IPS-20b (cell line): ENCODE measurements at regions not wholly inside any gene's neighbourhood (a gene's known extent, or its start where the extent isn't known, plus 50 kb on each side); places are given as distances from the start of the nearest gene placed in this dataset.
"Not testable (repeated sequence)": the region's sequence is repeated elsewhere in the genome, so short reads cannot be mapped to it uniquely, and the experiment has no call there.

ENCODE experiments used
- H3K27ac ChIP-seq: one replicate; pipeline ENCODE4 v1.5.1; 2013; ENCODE audit warnings: low read length
- H3K27me3 ChIP-seq: 2 replicates; pipeline ENCODE4 v1.6.1; 2013; ENCODE audit warnings: mild to moderate bottlenecking, low read length, inconsistent platforms; ENCODE audit not compliant: insufficient read depth
- H3K36me3 ChIP-seq: 2 replicates; pipeline ENCODE4 v1.6.1; 2013; ENCODE audit warnings: low read depth, mild to moderate bottlenecking, inconsistent platforms, low read length, moderate library complexity; ENCODE audit not compliant: insufficient read depth
- H3K4me1 ChIP-seq: 2 replicates; pipeline ENCODE4 v1.6.1; 2013; ENCODE audit warnings: mild to moderate bottlenecking, control low read depth, inconsistent platforms, low read length, moderate library complexity; ENCODE audit not compliant: insufficient read depth
- H3K4me3 ChIP-seq: 2 replicates; pipeline ENCODE4 v1.5.1; 2013; ENCODE audit warnings: mild to moderate bottlenecking, low read length, inconsistent platforms
- H3K9ac ChIP-seq: 2 replicates; pipeline ENCODE4 v1.6.1; 2013; ENCODE audit warnings: low read depth, mild to moderate bottlenecking, inconsistent platforms, low read length, moderate library complexity
- H3K9me3 ChIP-seq: 2 replicates; pipeline ENCODE4 v1.6.1; 2013; ENCODE audit warnings: mild to moderate bottlenecking, low read depth, low read length, inconsistent platforms; ENCODE audit not compliant: insufficient read depth

- H3K4me3 ChIP-seq, H3K4me1 ChIP-seq, H3K9ac ChIP-seq, H3K9me3 ChIP-seq, H3K27ac ChIP-seq, H3K27me3 ChIP-seq, H3K36me3 ChIP-seq: not testable (repeated sequence)
Measured at GRCh38 chr1:233827937-233828336, 76.5 kb upstream of the SLC35F3 start.

DNA sequence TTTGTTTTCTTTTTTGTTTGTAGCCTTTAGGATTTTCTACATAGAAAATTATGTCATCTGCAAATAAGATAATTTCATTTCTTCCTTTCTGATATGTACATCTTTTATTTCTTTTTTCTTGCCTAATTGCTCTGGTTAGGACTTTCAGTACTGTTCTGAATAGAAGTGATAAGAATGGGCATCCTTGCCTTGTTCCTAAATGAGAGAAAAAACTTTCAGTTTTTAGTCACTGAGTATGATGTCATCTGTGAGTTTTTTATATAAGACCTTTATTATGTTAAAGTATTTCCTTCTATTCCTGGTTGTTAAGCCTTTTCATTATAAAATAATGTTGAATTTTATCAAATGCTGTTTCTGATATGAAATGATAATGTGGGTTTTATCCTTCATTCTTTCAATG lies 76.0 kb upstream of the SLC35F3 start:
- Histone ChIP-seq H3K36me3 (no peaks in the 10 kb centered on the region), H3K27me3 (no peaks in the 10 kb centered on the region), H3K27ac (no peak overlapping the region), H3K9me3 (no peaks in the 10 kb centered on the region), H3K4me1 (no peaks in the 10 kb centered on the region), H3K9ac (no peak overlapping the region), H3K4me3 (no peak overlapping the region)

- no peak overlapping the region for H3K27ac ChIP-seq
- no peaks in the 10 kb centered on the region for H3K9me3 ChIP-seq
- no peak overlapping the region for H3K9ac ChIP-seq
- no peaks in the 10 kb centered on the region for H3K4me1 ChIP-seq
- H3K27me3 ChIP-seq = no peaks in the 10 kb centered on the region
- H3K4me3 ChIP-seq = no peak overlapping the region
- no peaks in the 10 kb centered on the region for H3K36me3 ChIP-seq
Measured at GRCh38 chr1:233834609-233835008, 69.9 kb upstream of the SLC35F3 start.

GRCh38 chr1:233838207-233838606 lies 66.3 kb upstream of the SLC35F3 start:
- H3K9ac ChIP-seq, H3K9me3 ChIP-seq, H3K4me3 ChIP-seq, H3K4me1 ChIP-seq, H3K27me3 ChIP-seq, H3K27ac ChIP-seq, H3K36me3 ChIP-seq: not testable (repeated sequence)

DNA sequence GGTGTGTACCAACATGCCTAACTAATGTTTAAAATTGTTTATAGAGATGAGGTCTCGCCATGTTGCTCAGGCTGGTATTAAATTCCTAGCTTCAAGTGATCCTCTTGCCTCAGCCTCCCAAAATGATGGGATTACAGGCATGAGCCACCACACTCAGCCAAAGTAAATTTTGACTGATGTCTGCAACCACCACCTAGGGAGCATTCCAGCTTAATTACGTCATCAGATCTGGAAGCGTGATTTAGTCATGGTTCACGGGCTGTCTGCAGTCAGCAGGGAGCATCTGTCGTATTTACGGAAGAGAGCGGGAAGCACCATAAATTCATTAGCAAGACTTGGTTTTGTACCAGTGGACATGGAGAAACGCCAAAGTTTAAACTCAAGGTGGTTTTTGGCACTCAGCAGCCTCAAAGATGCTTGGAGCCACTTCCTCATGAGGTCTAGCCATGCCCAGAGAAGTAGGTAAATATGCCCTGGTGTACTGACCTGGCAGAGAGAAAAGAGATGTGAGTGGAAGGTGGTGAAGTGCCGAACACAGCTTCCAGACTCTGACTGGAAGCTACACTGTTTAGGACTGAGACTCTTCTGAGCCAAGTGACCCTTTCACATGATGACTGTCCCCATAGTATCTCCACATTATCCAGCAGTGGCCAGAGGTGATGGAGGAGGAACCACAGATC lies 60.8 kb upstream of the SLC35F3 start:
- Histone ChIP-seq H3K4me1 (no peaks in the 10 kb centered on the region), H3K9ac (no peak overlapping the region), H3K36me3 (no peaks in the 10 kb centered on the region), H3K4me3 (no peak overlapping the region), H3K9me3 (no peaks in the 10 kb centered on the region), H3K27me3 (no peaks in the 10 kb centered on the region), H3K27ac (no peak overlapping the region)

DNA sequence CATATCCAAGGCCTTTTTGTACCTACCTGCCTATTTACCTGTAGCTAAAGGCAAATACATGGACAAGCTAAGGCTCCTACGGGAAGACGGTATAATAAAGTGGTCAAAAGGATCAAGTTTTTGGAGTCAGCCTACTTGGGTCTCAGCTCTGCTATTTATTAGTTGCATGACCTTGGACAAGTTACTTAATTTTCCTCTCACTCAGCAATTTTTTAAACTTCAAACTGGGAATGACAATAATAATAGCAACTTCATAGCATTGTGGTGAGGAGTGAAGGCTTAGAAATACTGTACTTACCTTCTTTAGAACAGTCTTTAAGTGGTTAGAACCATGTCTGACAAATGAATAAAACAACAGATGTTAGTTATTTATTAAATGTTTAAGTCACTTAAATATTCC lies 60.2 kb upstream of the SLC35F3 start:
- no peak overlapping the region for H3K9ac ChIP-seq
- H3K27ac ChIP-seq = no peak overlapping the region
- no peak overlapping the region for H3K4me3 ChIP-seq
- H3K36me3 ChIP-seq = no peaks in the 10 kb centered on the region
- no peaks in the 10 kb centered on the region for H3K27me3 ChIP-seq
- H3K9me3 ChIP-seq = no peaks in the 10 kb centered on the region
- H3K4me1 ChIP-seq = no peaks in the 10 kb centered on the region

DNA sequence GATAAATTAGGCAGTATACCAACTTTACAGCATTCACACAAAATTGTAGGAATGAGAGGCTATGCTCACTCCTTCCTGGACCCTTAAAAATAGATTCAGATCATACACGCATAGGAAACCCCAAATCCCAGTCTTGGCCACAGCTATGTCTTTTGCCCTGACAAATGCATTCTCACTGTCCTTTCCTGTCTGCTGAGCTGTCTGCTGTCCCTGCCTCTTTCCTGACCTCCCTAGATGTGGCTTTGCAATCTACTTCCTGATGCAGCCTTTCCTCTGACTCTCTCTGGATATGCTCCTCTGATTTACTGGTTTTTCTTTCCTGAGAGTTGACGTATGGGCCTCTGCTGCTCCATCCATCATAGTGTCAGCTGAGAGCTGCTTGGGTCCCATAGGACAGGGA lies 59.8 kb upstream of the SLC35F3 start:
- no peaks in the 10 kb centered on the region for H3K9me3 ChIP-seq
- H3K4me3 ChIP-seq = no peak overlapping the region
- H3K27me3 ChIP-seq = no peaks in the 10 kb centered on the region
- H3K9ac ChIP-seq = no peak overlapping the region
- H3K4me1 ChIP-seq = no peaks in the 10 kb centered on the region
- H3K27ac ChIP-seq = no peak overlapping the region
- H3K36me3 ChIP-seq = no peaks in the 10 kb centered on the region
